GM12865 (cell line): ENCODE measurements at regions not wholly inside any gene's neighbourhood (a gene's known extent, or its start where the extent isn't known, plus 50 kb on each side); places are given as distances from the start of the nearest gene placed in this dataset.
"Not testable (repeated sequence)": the region's sequence is repeated elsewhere in the genome, so short reads cannot be mapped to it uniquely, and the experiment has no call there.

Experiments used
- DNase-seq: peaks from one replicate; pipeline ENCODE4 v3.0.0; 2010; ENCODE audit warnings: low read depth
- H3K4me3 ChIP-seq: 2 replicates; pipeline ENCODE4 v1.5.1; 2011; ENCODE audit warnings: mild to moderate bottlenecking, low read depth, low read length, control low read depth
- CTCF ChIP-seq: IDR thresholded peaks from 2 replicates; pipeline ENCODE4 v1.5.1; 2011; ENCODE audit warnings: low read length, control low read depth, low read depth, inconsistent platforms; ENCODE audit not compliant: insufficient read depth; ENCODE audit errors: missing control alignments

- no peak for TF ChIP-seq CTCF
- DNase-seq = no peak
- no peak overlapping the region for H3K4me3 ChIP-seq
These were observed 694.5 kb upstream of the CDH6 start for GRCh38 chr5:30498972-30499371.

- not testable (repeated sequence) for H3K4me3 ChIP-seq, DNase-seq
These were observed 695.0 kb upstream of the CDH6 start for GRCh38 chr5:30498509-30498908.

- not testable (repeated sequence) for DNase-seq
These were observed 699.4 kb upstream of the CDH6 start for GRCh38 chr5:30494113-30494512.

GRCh38 chr5:30479104-30479503 is 714.4 kb upstream of the CDH6 start:
- DNase-seq = no peak
- TF ChIP-seq CTCF = no peak
- H3K4me3 ChIP-seq = no peak overlapping the region

More at GRCh38 chr5:30494113-30494512, 699.4 kb upstream of the CDH6 start:
- not testable (repeated sequence) for H3K4me3 ChIP-seq

- no peak overlapping the region for H3K4me3 ChIP-seq
- TF ChIP-seq CTCF = no peak
- no peak for DNase-seq
These were observed 718.1 kb upstream of the CDH6 start for GRCh38 chr5:30475429-30475828.

GRCh38 chr5:30469691-30470090 is 723.8 kb upstream of the CDH6 start:
- H3K4me3 ChIP-seq = no peak overlapping the region
- no peak for TF ChIP-seq CTCF
- no peak for DNase-seq

- no peak for TF ChIP-seq CTCF
- no peak for DNase-seq
- no peak overlapping the region for H3K4me3 ChIP-seq
These were observed 734.8 kb upstream of the CDH6 start for GRCh38 chr5:30458681-30459080.

DNA sequence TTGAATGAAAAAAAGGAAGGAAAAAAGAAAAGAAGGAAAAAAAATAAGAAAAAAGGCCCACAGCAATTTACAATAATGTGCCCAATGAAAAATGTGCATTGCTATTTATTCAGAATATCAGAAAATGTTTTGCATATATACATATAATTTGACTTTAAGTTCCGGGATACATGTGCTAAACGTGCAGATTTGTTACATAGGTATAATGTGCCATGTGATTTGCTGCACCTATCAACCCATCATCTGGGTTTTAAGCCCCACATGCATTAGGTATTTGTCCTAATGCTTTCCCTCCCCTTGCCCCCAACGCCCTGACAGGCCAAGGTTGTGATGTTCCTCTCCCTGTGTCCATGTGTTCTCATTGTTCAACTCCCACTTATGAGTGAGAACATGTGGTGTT is 738.0 kb upstream of the CDH6 start:
- not testable (repeated sequence) for DNase-seq, H3K4me3 ChIP-seq

- DNase-seq = no peak
- H3K4me3 ChIP-seq = no peak overlapping the region
- TF ChIP-seq CTCF = no peak
These were observed 740.3 kb upstream of the CDH6 start for GRCh38 chr5:30453168-30453567.
